ENCODE measurements at regions not wholly inside any gene's neighbourhood (a gene's known extent, or its start where the extent isn't known, plus 50 kb on each side); places are given as distances from the start of the nearest gene placed in this dataset.

DNA sequence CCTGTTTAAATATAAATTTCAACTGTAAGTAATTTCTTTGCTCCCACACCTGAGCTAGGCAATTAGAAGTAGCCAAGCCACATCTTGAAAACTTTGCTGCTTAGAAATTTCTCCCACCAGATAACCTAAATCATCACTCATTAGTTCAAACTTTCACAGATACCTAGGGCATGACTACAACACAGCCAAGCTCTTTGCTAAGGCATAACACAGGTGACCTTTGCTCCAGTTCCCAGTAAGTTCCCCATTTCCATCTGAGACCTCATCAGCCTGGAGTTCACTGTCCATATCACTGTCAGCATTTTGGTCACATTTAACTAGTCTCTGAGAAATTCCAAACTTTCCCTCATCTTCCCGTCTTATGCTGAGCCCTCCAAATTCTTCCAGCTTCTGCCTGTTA lies 79.8 kb upstream of the OPRM1 start:
- FAIRE-seq = no peak
- Histone ChIP-seq H3K79me2 (ENCODE audit: control insufficient read depth, insufficient read depth, low read length) (no peaks in the 10 kb centered on the region), H3K9ac (ENCODE audit: control insufficient read depth, extremely low read depth, insufficient read depth, low read length) (no peak overlapping the region), H3K36me3 (ENCODE audit: control insufficient read depth in 2 of 2, extremely low read depth in 1 of 2, insufficient read depth in 2 of 2, low read length in 2 of 2) (no peaks in the 10 kb centered on the region), H4K20me1 (ENCODE audit: control insufficient read depth, extremely low read depth, insufficient read depth, low read length) (no peaks in the 10 kb centered on the region), H2AFZ (ENCODE audit: control insufficient read depth, low read length) (no peak overlapping the region), H3K9me1 (ENCODE audit: control insufficient read depth, extremely low read depth, insufficient read depth, low read length) (no peaks in the 10 kb centered on the region), H3K4me2 (ENCODE audit: control insufficient read depth, extremely low read depth, insufficient read depth, low read depth, low read length) (no peak overlapping the region), H3K27me3 (ENCODE audit: control insufficient read depth, extremely low read depth, insufficient read depth, low read length) (no peaks in the 10 kb centered on the region), H3K27ac (ENCODE audit: control insufficient read depth, insufficient read depth, low read length) (no peak overlapping the region), H3K4me3 (ENCODE audit: control insufficient read depth in 2 of 3, extremely low read depth in 1 of 3, insufficient read depth in 2 of 3, low read depth in 1 of 3, low read length in 3 of 3) (no peak overlapping the region), H3K9me3 (ENCODE audit: control insufficient read depth, low read depth, low read length) (no peaks in the 10 kb centered on the region), H3K4me1 (ENCODE audit: control insufficient read depth, extremely low read depth, insufficient read depth, low read length) (no peaks in the 10 kb centered on the region)
- TF ChIP-seq EZH2 (IDR thresholded peaks at IDR 0.05; ENCODE audit: low read length) = no peak
- TF ChIP-seq, protein P1, sequence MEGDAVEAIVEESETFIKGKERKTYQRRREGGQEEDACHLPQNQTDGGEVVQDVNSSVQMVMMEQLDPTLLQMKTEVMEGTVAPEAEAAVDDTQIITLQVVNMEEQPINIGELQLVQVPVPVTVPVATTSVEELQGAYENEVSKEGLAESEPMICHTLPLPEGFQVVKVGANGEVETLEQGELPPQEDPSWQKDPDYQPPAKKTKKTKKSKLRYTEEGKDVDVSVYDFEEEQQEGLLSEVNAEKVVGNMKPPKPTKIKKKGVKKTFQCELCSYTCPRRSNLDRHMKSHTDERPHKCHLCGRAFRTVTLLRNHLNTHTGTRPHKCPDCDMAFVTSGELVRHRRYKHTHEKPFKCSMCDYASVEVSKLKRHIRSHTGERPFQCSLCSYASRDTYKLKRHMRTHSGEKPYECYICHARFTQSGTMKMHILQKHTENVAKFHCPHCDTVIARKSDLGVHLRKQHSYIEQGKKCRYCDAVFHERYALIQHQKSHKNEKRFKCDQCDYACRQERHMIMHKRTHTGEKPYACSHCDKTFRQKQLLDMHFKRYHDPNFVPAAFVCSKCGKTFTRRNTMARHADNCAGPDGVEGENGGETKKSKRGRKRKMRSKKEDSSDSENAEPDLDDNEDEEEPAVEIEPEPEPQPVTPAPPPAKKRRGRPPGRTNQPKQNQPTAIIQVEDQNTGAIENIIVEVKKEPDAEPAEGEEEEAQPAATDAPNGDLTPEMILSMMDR (optimal IDR thresholded peaks at IDR 0.05 in 1 of 3, IDR thresholded peaks at IDR 0.05 in 1 of 3, conservative IDR thresholded peaks at IDR 0.05 in 1 of 3; ENCODE audit: extremely low read depth in 1 of 3, insufficient read depth in 2 of 3, low read length in 3 of 3) = no peak
- dilution Hi-C loops (cut with MboI; ENCODE audit: extremely low pct_ligation_motif_present, low sequenced_read_pairs) = no loop called here
- no peak for DNase-seq (ENCODE audit: low read depth, low spot score)

DNA sequence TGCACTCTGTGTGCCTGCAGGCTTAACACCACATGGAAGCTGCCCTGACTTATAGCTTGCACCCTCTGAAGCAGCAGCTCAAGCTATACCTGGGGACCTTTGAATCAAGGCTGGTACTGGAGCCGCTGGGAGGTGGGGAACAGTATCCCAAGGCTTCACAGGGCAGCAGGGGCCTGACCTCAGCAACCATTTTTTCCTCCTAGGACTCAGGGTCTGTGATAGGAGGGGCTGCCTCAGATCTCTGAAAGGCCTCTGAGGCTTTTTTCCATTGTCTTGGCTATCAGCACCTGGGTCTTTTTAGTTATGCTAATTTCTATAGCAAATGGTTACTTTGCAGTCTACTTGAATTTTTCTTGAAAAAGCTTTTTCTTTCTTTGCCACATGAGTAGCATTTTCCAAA lies 80.2 kb upstream of the OPRM1 start:
- dilution Hi-C loops (cut with MboI; ENCODE audit: extremely low pct_ligation_motif_present, low sequenced_read_pairs) = no loop called here
- Histone ChIP-seq H2AFZ (ENCODE audit: control insufficient read depth, low read length) (no peak overlapping the region), H3K4me2 (ENCODE audit: control insufficient read depth, extremely low read depth, insufficient read depth, low read depth, low read length) (no peak overlapping the region), H3K27ac (ENCODE audit: control insufficient read depth, insufficient read depth, low read length) (no peak overlapping the region), H4K20me1 (ENCODE audit: control insufficient read depth, extremely low read depth, insufficient read depth, low read length) (no peaks in the 10 kb centered on the region), H3K9ac (ENCODE audit: control insufficient read depth, extremely low read depth, insufficient read depth, low read length) (no peak overlapping the region), H3K36me3 (ENCODE audit: control insufficient read depth in 2 of 2, extremely low read depth in 1 of 2, insufficient read depth in 2 of 2, low read length in 2 of 2) (no peaks in the 10 kb centered on the region), H3K4me1 (ENCODE audit: control insufficient read depth, extremely low read depth, insufficient read depth, low read length) (no peaks in the 10 kb centered on the region), H3K9me3 (ENCODE audit: control insufficient read depth, low read depth, low read length) (no peaks in the 10 kb centered on the region), H3K9me1 (ENCODE audit: control insufficient read depth, extremely low read depth, insufficient read depth, low read length) (no peaks in the 10 kb centered on the region), H3K4me3 (ENCODE audit: control insufficient read depth in 2 of 3, extremely low read depth in 1 of 3, insufficient read depth in 2 of 3, low read depth in 1 of 3, low read length in 3 of 3) (no peak overlapping the region), H3K27me3 (ENCODE audit: control insufficient read depth, extremely low read depth, insufficient read depth, low read length) (no peaks in the 10 kb centered on the region), H3K79me2 (ENCODE audit: control insufficient read depth, insufficient read depth, low read length) (no peaks in the 10 kb centered on the region)
- TF ChIP-seq, protein P1 (optimal IDR thresholded peaks at IDR 0.05 in 1 of 3, IDR thresholded peaks at IDR 0.05 in 1 of 3, conservative IDR thresholded peaks at IDR 0.05 in 1 of 3; ENCODE audit: extremely low read depth in 1 of 3, insufficient read depth in 2 of 3, low read length in 3 of 3) = no peak
- TF ChIP-seq EZH2 (IDR thresholded peaks at IDR 0.05; ENCODE audit: low read length) = no peak
- DNase-seq (ENCODE audit: low read depth, low spot score) (no peak), FAIRE-seq (no peak)

Data from keratinocyte (primary cell).